ENCODE measurements at regions not wholly inside any gene's neighbourhood (a gene's known extent, or its start where the extent isn't known, plus 50 kb on each side); places are given as distances from the start of the nearest gene placed in this dataset.

GRCh38 chr3:25114532-25114931, 313.5 kb upstream of the RARB start:
- Histone ChIP-seq H4K20me1 (ENCODE audit: control insufficient read depth, insufficient read depth) (no peaks in the 10 kb centered on the region), H3K4me3 (no peak overlapping the region), H3K9ac (ENCODE audit: control insufficient read depth, insufficient read depth, low read length) (no peak overlapping the region), H3K36me3 (ENCODE audit: control insufficient read depth in 2 of 2, insufficient read depth in 2 of 2, low read length in 1 of 2) (no peaks in the 10 kb centered on the region), H2AFZ (ENCODE audit: control insufficient read depth, low read depth, low read length) (no peak overlapping the region), H3K4me1 (ENCODE audit: control insufficient read depth, insufficient read depth, low read length) (no peaks in the 10 kb centered on the region), H3K4me2 (ENCODE audit: control insufficient read depth, insufficient read depth) (no peak overlapping the region), H3K27me3 (replicated peaks in 1 of 2; ENCODE audit: control insufficient read depth in 2 of 2, insufficient read depth in 2 of 2, low read length in 1 of 2) (no peaks in the 10 kb centered on the region), H3K27ac (ENCODE audit: control insufficient read depth, insufficient read depth) (no peak overlapping the region), H3K79me2 (ENCODE audit: control insufficient read depth, insufficient read depth, low read length) (no peaks in the 10 kb centered on the region), H3K9me3 (replicated peaks; ENCODE audit: control insufficient read depth, insufficient read depth, low read length) (no peaks in the 10 kb centered on the region)
- ATAC-seq (no peak), DNase-seq (ENCODE audit: low read depth, low spot score) (no peak), FAIRE-seq (no peak)
- TF ChIP-seq MEF2B (IDR thresholded peaks at IDR 0.05; ENCODE audit: partially characterized antibody, poor library complexity, severe bottlenecking), result no peak
- no peak for TF ChIP-seq EED (IDR thresholded peaks at IDR 0.05; ENCODE audit: low read depth)
- TF ChIP-seq GABPA (IDR thresholded peaks at IDR 0.05; ENCODE audit: low read depth), result no peak
- TF ChIP-seq HDGF (IDR thresholded peaks at IDR 0.05), result no peak
- TF ChIP-seq RAD51 (IDR thresholded peaks at IDR 0.05), result no peak
- no peak for TF ChIP-seq EZH2 (IDR thresholded peaks at IDR 0.05; ENCODE audit: borderline replicate concordance, control insufficient read depth, low read depth, low read length)
- no peak for TF ChIP-seq ESRRA (IDR thresholded peaks at IDR 0.05; ENCODE audit: low read length)
- TF ChIP-seq MYB (IDR thresholded peaks at IDR 0.05; ENCODE audit: borderline replicate concordance, low read depth, low read length), result no peak
- no peak for TF ChIP-seq CHD1 (IDR thresholded peaks at IDR 0.05; ENCODE audit: low read depth, low read length)
- no peak for TF ChIP-seq KAT2A (conservative IDR thresholded peaks at IDR 0.05; ENCODE audit: control insufficient read depth, low read depth, low read length)
- no peak for TF ChIP-seq TAF1 (IDR thresholded peaks at IDR 0.05; ENCODE audit: borderline replicate concordance, low read depth, low read length)
- TF ChIP-seq IRF5 (IDR thresholded peaks at IDR 0.05; ENCODE audit: borderline replicate concordance), result no peak
- TF ChIP-seq YBX1 (IDR thresholded peaks at IDR 0.05), result no peak
- TF ChIP-seq SP1 (IDR thresholded peaks at IDR 0.05; ENCODE audit: low read depth, low read length), result no peak
- no peak for TF ChIP-seq TARDBP (IDR thresholded peaks at IDR 0.05; ENCODE audit: borderline replicate concordance)
- TF ChIP-seq SPI1 (IDR thresholded peaks at IDR 0.05; ENCODE audit: borderline replicate concordance, insufficient read depth, low read depth, low read length), result no peak
- TF ChIP-seq NFYB (IDR thresholded peaks at IDR 0.05; ENCODE audit: insufficient read depth, low read depth, low read length), result no peak
- no peak for TF ChIP-seq E4F1 (IDR thresholded peaks at IDR 0.05; ENCODE audit: borderline replicate concordance, partially characterized antibody)
- TF ChIP-seq TCF3 (IDR thresholded peaks at IDR 0.05; ENCODE audit: borderline replicate concordance, insufficient read depth, low read depth, low read length), result no peak
- BruUV-seq (replicated peaks), result no TSS peak
- SMC1A ChIA-PET (ENCODE audit: uncharacterized antibody, unreplicated experiment), result no interaction called here
- in situ Hi-C loops (cut with MboI) (no loop called here), intact Hi-C loops (cut with micrococcal nuclease; ENCODE audit: unreplicated experiment) (no loop called here)
- CTCF ChIA-PET, result no interaction called here
- WGBS (ENCODE audit: insufficient coverage, insufficient replicate concordance, low lambda C conversion rate, missing lambda C conversion rate), result 0% methylated on average over 2 of the region's 2 CpGs
- RAD21 ChIA-PET (ENCODE audit: unreplicated experiment), result no interaction called here
- POLR2A ChIA-PET, result no interaction called here

All from GM12878 (cell line).